ENCODE measurements at regions not wholly inside any gene's neighbourhood (a gene's known extent, or its start where the extent isn't known, plus 50 kb on each side); places are given as distances from the start of the nearest gene placed in this dataset.

- no peak for DNase-seq (ENCODE audit: extremely low spot score, unreplicated experiment)
- H3K4me1 Mint-ChIP-seq (ENCODE audit: unreplicated experiment), result no peaks in the 10 kb centered on the region
- H3K27me3 Mint-ChIP-seq (ENCODE audit: unreplicated experiment), result peaks cover 3% of the 10 kb centered on the region
- H3K36me3 Mint-ChIP-seq (ENCODE audit: unreplicated experiment), result no peaks in the 10 kb centered on the region
- TF ChIP-seq CTCF (IDR thresholded peaks at IDR 0.05), result no peak
- H3K9me3 Mint-ChIP-seq (ENCODE audit: unreplicated experiment), result no peaks in the 10 kb centered on the region
- H3K27ac Mint-ChIP-seq (ENCODE audit: unreplicated experiment), result no peak overlapping the region
- H3K4me3 Mint-ChIP-seq (ENCODE audit: unreplicated experiment), result no peak overlapping the region
Measured at GRCh38 chr16:79800016-79800608, 199.6 kb upstream of the MAF start.

- Mint-ChIP-seq H3K36me3 (ENCODE audit: unreplicated experiment) (no peaks in the 10 kb centered on the region), H3K4me1 (ENCODE audit: unreplicated experiment) (no peaks in the 10 kb centered on the region), H3K27ac (ENCODE audit: unreplicated experiment) (no peak overlapping the region), H3K27me3 (ENCODE audit: unreplicated experiment) (peaks cover 3% of the 10 kb centered on the region), H3K9me3 (ENCODE audit: unreplicated experiment) (no peaks in the 10 kb centered on the region), H3K4me3 (ENCODE audit: unreplicated experiment) (no peak overlapping the region)
- no peak for TF ChIP-seq CTCF (IDR thresholded peaks at IDR 0.05)
- no peak for DNase-seq (ENCODE audit: extremely low spot score, unreplicated experiment)
Measured at GRCh38 chr16:79798416-79799053, 198.0 kb upstream of the MAF start.

GRCh38 chr16:79797486-79797885, 196.9 kb upstream of the MAF start:
- Mint-ChIP-seq H3K4me1 (ENCODE audit: unreplicated experiment) (peaks cover 1% of the 10 kb centered on the region), H3K27ac (ENCODE audit: unreplicated experiment) (no peak overlapping the region), H3K27me3 (ENCODE audit: unreplicated experiment) (peaks cover 3% of the 10 kb centered on the region), H3K36me3 (ENCODE audit: unreplicated experiment) (no peaks in the 10 kb centered on the region), H3K4me3 (ENCODE audit: unreplicated experiment) (no peak overlapping the region), H3K9me3 (ENCODE audit: unreplicated experiment) (no peaks in the 10 kb centered on the region)
- TF ChIP-seq CTCF (IDR thresholded peaks at IDR 0.05), result no peak
- DNase-seq (ENCODE audit: extremely low spot score, unreplicated experiment), result no peak

GRCh38 chr16:79795556-79795955, 195.0 kb upstream of the MAF start:
- Mint-ChIP-seq H3K4me3 (ENCODE audit: unreplicated experiment) (no peak overlapping the region), H3K27ac (ENCODE audit: unreplicated experiment) (no peak overlapping the region), H3K9me3 (ENCODE audit: unreplicated experiment) (no peaks in the 10 kb centered on the region), H3K36me3 (ENCODE audit: unreplicated experiment) (no peaks in the 10 kb centered on the region), H3K27me3 (ENCODE audit: unreplicated experiment) (no peaks in the 10 kb centered on the region), H3K4me1 (ENCODE audit: unreplicated experiment) (peaks cover 3% of the 10 kb centered on the region)
- no peak for DNase-seq (ENCODE audit: extremely low spot score, unreplicated experiment)
- no peak for TF ChIP-seq CTCF (IDR thresholded peaks at IDR 0.05)

- H3K4me1 Mint-ChIP-seq (ENCODE audit: unreplicated experiment), result peaks cover 3% of the 10 kb centered on the region
- no peaks in the 10 kb centered on the region for H3K36me3 Mint-ChIP-seq (ENCODE audit: unreplicated experiment)
- no peak for TF ChIP-seq CTCF (IDR thresholded peaks at IDR 0.05)
- no peak overlapping the region for H3K27ac Mint-ChIP-seq (ENCODE audit: unreplicated experiment)
- DNase-seq (ENCODE audit: extremely low spot score, unreplicated experiment), result no peak
- H3K4me3 Mint-ChIP-seq (ENCODE audit: unreplicated experiment), result no peak overlapping the region
- peaks cover 2% of the 10 kb centered on the region for H3K27me3 Mint-ChIP-seq (ENCODE audit: unreplicated experiment)
- no peaks in the 10 kb centered on the region for H3K9me3 Mint-ChIP-seq (ENCODE audit: unreplicated experiment)
Measured at GRCh38 chr16:79794941-79795340, 194.4 kb upstream of the MAF start.

Data from osteocyte (in vitro differentiated cells).